CD14-positive monocyte (primary cell): ENCODE measurements at regions not wholly inside any gene's neighbourhood (a gene's known extent, or its start where the extent isn't known, plus 50 kb on each side); places are given as distances from the start of the nearest gene placed in this dataset.
"Not testable (repeated sequence)": the region's sequence is repeated elsewhere in the genome, so short reads cannot be mapped to it uniquely, and the experiment has no call there.

Experiments
- DNase-seq, 3 donors: peaks; one replicate each; pipeline ENCODE4 v3.0.0-alpha.2; 2011 to 2022
- H2AFZ ChIP-seq: 2 replicates; pipeline ENCODE4 v1.6.0; 2012; ENCODE audit warnings: mild to moderate bottlenecking, low read depth, low read length, inconsistent platforms; ENCODE audit not compliant: insufficient read depth, poor library complexity, severe bottlenecking
- H3K27ac ChIP-seq, 2 donors: 1 replicate in 1 of 2; 2 replicates in 1 of 2; pipeline ENCODE4 v1.5.1; 2012 to 2013; ENCODE audit warnings: low read length in 2 of 2, control low read depth in 1 of 2, inconsistent platforms in 1 of 2, low read depth in 1 of 2, mild to moderate bottlenecking in 1 of 2
- H3K27me3 ChIP-seq, 2 donors: one replicate each; pipeline versions ENCODE4 v1.6.0 to v1.6.1; 2011 to 2013; ENCODE audit warnings: low read length in 2 of 2; ENCODE audit not compliant: control insufficient read depth in 2 of 2, insufficient read depth in 2 of 2
- H3K36me3 ChIP-seq, 2 donors: replicated peaks in 1 of 2; 1 replicate in 1 of 2; 2 replicates in 1 of 2; pipeline versions ENCODE4 v1.5.1 to v1.6.1; 2012 to 2013; ENCODE audit warnings: low read length in 2 of 2, control low read depth in 1 of 2, inconsistent platforms in 1 of 2, mild to moderate bottlenecking in 1 of 2; ENCODE audit not compliant: insufficient read depth in 2 of 2, control insufficient read depth in 1 of 2
- H3K4me1 ChIP-seq, 2 donors: 1 replicate in 1 of 2; 2 replicates in 1 of 2; pipeline versions ENCODE4 v1.5.1 to v1.6.1; 2012 to 2013; ENCODE audit warnings: low read length in 2 of 2, control low read depth in 1 of 2, inconsistent platforms in 1 of 2, mild to moderate bottlenecking in 1 of 2, moderate library complexity in 1 of 2; ENCODE audit not compliant: insufficient read depth in 2 of 2, control insufficient read depth in 1 of 2
- H3K4me2 ChIP-seq: replicated peaks from 2 replicates; pipeline ENCODE3; 2012; ENCODE audit warnings: low read length, moderate library complexity, mild to moderate bottlenecking; ENCODE audit not compliant: poor library complexity, severe bottlenecking; ENCODE audit errors: extremely low read depth
- H3K4me3 ChIP-seq, 3 experiments: fragments of 200-600 bp in 1 of 3; sonication (generic) in 1 of 3; replicated peaks in 1 of 3; 1 replicate in 2 of 3; 2 replicates in 1 of 3; pipeline ENCODE4 v1.5.1; 2011 to 2013; ENCODE audit warnings: low read length in 3 of 3, mild to moderate bottlenecking in 3 of 3, control low read depth in 2 of 3, low read depth in 2 of 3, inconsistent platforms in 1 of 3, moderate library complexity in 1 of 3
- H3K79me2 ChIP-seq: 2 replicates; pipeline ENCODE4 v1.6.0; 2012; ENCODE audit warnings: mild to moderate bottlenecking, control low read depth, inconsistent platforms, low read length, moderate library complexity; ENCODE audit not compliant: insufficient read depth
- H3K9ac ChIP-seq: 2 replicates; pipeline ENCODE4 v1.6.0; 2017; ENCODE audit warnings: low read length, mild to moderate bottlenecking; ENCODE audit not compliant: insufficient read depth, poor library complexity, severe bottlenecking
- H3K9me3 ChIP-seq, 2 donors: replicated peaks in 1 of 2; 1 replicate in 1 of 2; 2 replicates in 1 of 2; pipeline versions ENCODE4 v1.5.1 to v1.6.1; 2012 to 2013; ENCODE audit warnings: low read length in 2 of 2, control low read depth in 1 of 2; ENCODE audit not compliant: control insufficient read depth in 1 of 2, insufficient read depth in 1 of 2
- H4K20me1 ChIP-seq: 2 replicates; pipeline ENCODE4 v1.6.0; 2012; ENCODE audit warnings: mild to moderate bottlenecking, low read length, control low read depth, moderate library complexity; ENCODE audit not compliant: insufficient read depth
- H3K27ac Mint-ChIP-seq, 7 donors: one replicate each; pipeline ENCODE4 v1.8.0; 2020; ENCODE audit warnings: mild to moderate bottlenecking in 7 of 7, mixed read lengths in 7 of 7, moderate library complexity in 6 of 7, inconsistent platforms in 2 of 7
- H3K27me3 Mint-ChIP-seq, 3 donors: one replicate each; pipeline ENCODE4 v1.8.0; 2021 to 2022; ENCODE audit warnings: low read depth in 3 of 3, mild to moderate bottlenecking in 3 of 3, mixed read lengths in 3 of 3, moderate library complexity in 3 of 3, inconsistent platforms in 1 of 3
- H3K36me3 Mint-ChIP-seq, 2 donors: one replicate each; pipeline ENCODE4 v1.8.0; 2020; ENCODE audit warnings: mixed read lengths in 2 of 2, inconsistent platforms in 1 of 2, mild to moderate bottlenecking in 1 of 2
- H3K4me1 Mint-ChIP-seq: one replicate; pipeline ENCODE4 v1.8.0; 2020; ENCODE audit warnings: mild to moderate bottlenecking, mixed read lengths
- H3K4me3 Mint-ChIP-seq, 2 donors: one replicate each; pipeline ENCODE4 v1.8.0; 2020; ENCODE audit warnings: mild to moderate bottlenecking in 2 of 2, mixed read lengths in 2 of 2, moderate library complexity in 1 of 2
- H3K9me3 Mint-ChIP-seq, 7 donors: one replicate each; pipeline ENCODE4 v1.8.0; 2020 to 2022; ENCODE audit warnings: mixed read lengths in 7 of 7, mild to moderate bottlenecking in 6 of 7, moderate library complexity in 6 of 7, inconsistent platforms in 2 of 7
- CTCF ChIP-seq: fragments of 200-600 bp; IDR thresholded peaks from one replicate; pipeline ENCODE4 v1.8.0; 2022; ENCODE audit warnings: antibody characterized with exemption, mild to moderate bottlenecking
- WGBS: methylation state at CpG from one replicate; pipeline ENCODE4 v1.1.5; 2013; ENCODE audit warnings: missing lambda C conversion rate; ENCODE audit not compliant: insufficient coverage; 5-methylcytosine and 5-hydroxymethylcytosine counted together
- intact Hi-C, 2 donors: fragments of 100-400 bp; cut with micrococcal nuclease; formaldehyde crosslinking; loops; one replicate each; pipeline versions ENCODE4 v1.15.0 to v1.15.1; 2023

- Mint-ChIP-seq H3K4me3 (no peak overlapping the region), H3K27me3 (no peaks in the 10 kb centered on the region), H3K27ac (no peak overlapping the region), H3K9me3 (no peaks in the 10 kb centered on the region), H3K4me1 (peaks cover 3% of the 10 kb centered on the region), H3K36me3 (no peaks in the 10 kb centered on the region)
- no peak overlapping the region for H3K4me3 ChIP-seq
- H3K27me3 ChIP-seq: no peaks in the 10 kb centered on the region
- H3K4me1 ChIP-seq: no peaks in the 10 kb centered on the region
- H4K20me1 ChIP-seq: no peaks in the 10 kb centered on the region
- no peak for TF ChIP-seq CTCF
- no peak for DNase-seq
- H3K9me3 ChIP-seq: no peaks in the 10 kb centered on the region
- H3K79me2 ChIP-seq: no peaks in the 10 kb centered on the region
- H2AFZ ChIP-seq: no peak overlapping the region
- intact Hi-C loops: no loop called here
- no peak overlapping the region for H3K9ac ChIP-seq
- no peak overlapping the region for H3K27ac ChIP-seq
- no peaks in the 10 kb centered on the region for H3K36me3 ChIP-seq
- H3K4me2 ChIP-seq: no peak overlapping the region
These were observed 63.1 kb upstream of the SH3GLB1 start for GRCh38 chr1:86641318-86641717.

GRCh38 chr1:86644655-86645054, 59.7 kb upstream of the SH3GLB1 start:
- H3K36me3 ChIP-seq, DNase-seq, H4K20me1 ChIP-seq, intact Hi-C loops, H3K4me3 ChIP-seq, H3K9me3 Mint-ChIP-seq, H3K4me2 ChIP-seq, H2AFZ ChIP-seq, H3K27me3 Mint-ChIP-seq, H3K27ac Mint-ChIP-seq, H3K4me1 ChIP-seq, H3K9ac ChIP-seq, H3K27ac ChIP-seq, H3K27me3 ChIP-seq, H3K36me3 Mint-ChIP-seq, H3K9me3 ChIP-seq, H3K4me1 Mint-ChIP-seq, H3K4me3 Mint-ChIP-seq, H3K79me2 ChIP-seq: not testable (repeated sequence)
- 100% methylated on average over 1 of the region's 5 CpGs for WGBS
